H1 (cell line): ENCODE measurements at regions not wholly inside any gene's neighbourhood (a gene's known extent, or its start where the extent isn't known, plus 50 kb on each side); places are given as distances from the start of the nearest gene placed in this dataset.

Experiments used
- ASH2L ChIP-seq: fragments of 200-600, 300-600 bp; sonication (generic); IDR thresholded peaks from one replicate; pipeline ENCODE4 v1.7.1; 2017; ENCODE audit warnings: low read length
- CHD7 ChIP-seq: fragments of 300-600 bp; sonication (generic); IDR thresholded peaks from 2 replicates; pipeline ENCODE4 v1.7.1; 2012; ENCODE audit warnings: low read length, moderate library complexity, mild to moderate bottlenecking, inconsistent platforms; ENCODE audit not compliant: insufficient replicate concordance
- CREB1 ChIP-seq: IDR thresholded peaks from 2 replicates; pipeline ENCODE4 v1.6.1; 2012; ENCODE audit warnings: inconsistent platforms
- MAX ChIP-seq: IDR thresholded peaks from 2 replicates; pipeline ENCODE4 v1.6.1; 2012; ENCODE audit warnings: inconsistent platforms
- TCF12 ChIP-seq: IDR thresholded peaks from 2 replicates; pipeline ENCODE4 v1.6.1; 2011; ENCODE audit warnings: low read depth, mild to moderate bottlenecking, low read length
- TF ChIP-seq, protein P1 (sequence below), 3 experiments: IDR thresholded peaks; 1 replicate in 2 of 3; 2 replicates in 1 of 3; pipeline versions ENCODE4 v1.5.1 to v1.6.1; 2011; ENCODE audit warnings: low read length in 3 of 3, mild to moderate bottlenecking in 3 of 3, inconsistent platforms in 2 of 3, low read depth in 1 of 3, moderate library complexity in 1 of 3; ENCODE audit not compliant: insufficient read depth in 1 of 3; ENCODE audit errors: control extremely low read depth in 1 of 3

DNA sequence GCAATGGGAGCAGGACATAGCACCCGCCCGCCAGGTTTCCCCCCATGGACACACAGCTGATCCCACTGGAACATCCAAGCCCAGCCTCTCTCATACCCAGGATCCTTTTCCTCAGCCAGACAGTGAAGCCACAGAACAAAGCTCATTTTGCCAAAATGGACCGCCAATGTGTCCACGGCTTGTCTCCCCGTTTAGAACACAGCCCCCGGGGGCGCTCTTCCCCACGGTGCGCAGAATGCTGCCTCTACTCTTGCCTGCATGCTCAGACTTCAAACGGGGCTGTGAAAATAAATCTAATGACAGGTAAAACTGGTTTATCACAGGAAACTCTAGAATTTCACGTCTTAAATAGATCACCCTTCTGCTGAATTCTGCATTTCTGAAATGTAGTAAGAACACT is 548.5 kb upstream of the ID2 start (continued):
- no peak for TF ChIP-seq CHD7
- TF ChIP-seq ASH2L = no peak
- TF ChIP-seq CREB1 = no peak
- no peak for TF ChIP-seq MAX
- TF ChIP-seq, protein P1, sequence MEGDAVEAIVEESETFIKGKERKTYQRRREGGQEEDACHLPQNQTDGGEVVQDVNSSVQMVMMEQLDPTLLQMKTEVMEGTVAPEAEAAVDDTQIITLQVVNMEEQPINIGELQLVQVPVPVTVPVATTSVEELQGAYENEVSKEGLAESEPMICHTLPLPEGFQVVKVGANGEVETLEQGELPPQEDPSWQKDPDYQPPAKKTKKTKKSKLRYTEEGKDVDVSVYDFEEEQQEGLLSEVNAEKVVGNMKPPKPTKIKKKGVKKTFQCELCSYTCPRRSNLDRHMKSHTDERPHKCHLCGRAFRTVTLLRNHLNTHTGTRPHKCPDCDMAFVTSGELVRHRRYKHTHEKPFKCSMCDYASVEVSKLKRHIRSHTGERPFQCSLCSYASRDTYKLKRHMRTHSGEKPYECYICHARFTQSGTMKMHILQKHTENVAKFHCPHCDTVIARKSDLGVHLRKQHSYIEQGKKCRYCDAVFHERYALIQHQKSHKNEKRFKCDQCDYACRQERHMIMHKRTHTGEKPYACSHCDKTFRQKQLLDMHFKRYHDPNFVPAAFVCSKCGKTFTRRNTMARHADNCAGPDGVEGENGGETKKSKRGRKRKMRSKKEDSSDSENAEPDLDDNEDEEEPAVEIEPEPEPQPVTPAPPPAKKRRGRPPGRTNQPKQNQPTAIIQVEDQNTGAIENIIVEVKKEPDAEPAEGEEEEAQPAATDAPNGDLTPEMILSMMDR (IDR thresholded peaks at IDR 0.05; ENCODE audit: control extremely low read depth in 1 of 3, insufficient read depth in 1 of 3, low read depth in 1 of 3, low read length in 3 of 3) = peak; percentile 22 to 50 (median 45)
- no peak for TF ChIP-seq TCF12
- TF ChIP-seq, all 59 proteins: peak for 2
